HG02884 (cell line): ENCODE measurements at regions not wholly inside any gene's neighbourhood (a gene's known extent, or its start where the extent isn't known, plus 50 kb on each side); places are given as distances from the start of the nearest gene placed in this dataset.
"Not testable (repeated sequence)": the region's sequence is repeated elsewhere in the genome, so short reads cannot be mapped to it uniquely, and the experiment has no call there.

Experiments
- ATAC-seq: cut with Tn5 transposase; IDR thresholded peaks from one replicate; pipeline ENCODE4 v1.9.1; 2021; ENCODE audit warnings: mild to moderate bottlenecking, moderate library complexity; ENCODE audit not compliant: unreplicated experiment

DNA sequence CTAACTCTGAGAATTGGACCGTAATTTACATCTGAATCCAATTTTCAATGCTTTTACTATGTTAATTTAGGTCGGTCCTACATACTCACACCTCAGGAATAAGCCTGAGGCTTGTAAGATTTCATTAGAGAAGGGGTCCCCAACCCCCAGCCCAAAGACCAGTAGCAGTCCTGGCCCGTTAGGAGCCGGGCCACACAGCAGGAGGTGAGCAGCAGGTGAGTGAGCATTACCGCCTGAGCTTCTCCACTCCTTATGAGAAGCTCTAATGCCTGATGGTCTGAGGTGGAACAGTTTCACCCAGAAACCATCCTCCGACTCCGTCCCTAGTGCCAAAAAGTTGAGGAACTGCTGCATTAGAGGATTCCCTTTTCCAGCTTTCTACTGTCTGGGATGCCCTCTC is 757.3 kb downstream of the SI start:
- no peak for ATAC-seq

DNA sequence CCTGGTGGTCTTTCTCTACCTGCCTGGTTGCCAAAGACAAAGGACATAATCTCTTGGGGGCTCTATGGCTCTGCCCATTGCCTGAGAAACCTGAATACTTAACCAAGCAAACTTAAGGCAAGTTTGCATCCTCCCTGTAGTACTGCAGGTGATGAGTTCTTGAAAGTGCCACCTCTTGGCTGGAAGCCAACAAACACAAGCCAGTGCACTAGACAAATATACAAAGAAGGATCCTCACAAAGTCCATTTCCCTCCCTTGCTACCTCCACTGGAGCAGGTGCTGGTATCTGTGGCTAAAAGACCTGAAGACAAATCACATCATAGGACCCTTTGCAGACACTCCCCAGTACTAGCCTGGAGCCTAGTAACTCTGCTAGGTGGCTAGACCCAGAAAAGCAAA is 772.3 kb downstream of the SI start:
- ATAC-seq = no peak

DNA sequence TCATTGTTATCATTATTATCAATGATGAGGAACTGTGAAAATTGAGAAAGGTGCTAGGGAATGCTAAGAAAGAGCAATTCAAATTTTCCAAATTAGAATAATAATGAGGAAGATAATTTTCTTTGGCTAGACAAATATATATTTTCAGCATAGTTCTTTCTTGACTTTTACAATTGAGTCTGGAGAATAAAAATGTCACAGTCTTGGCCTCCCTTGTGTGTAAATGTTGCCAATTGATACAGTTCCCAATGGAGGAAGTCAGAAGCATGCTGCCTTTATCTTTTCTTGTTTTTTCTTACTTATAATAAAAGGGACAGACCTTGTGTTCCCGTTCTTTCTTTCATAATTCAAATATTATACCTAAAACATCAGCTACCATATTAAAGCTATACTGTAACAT is 774.4 kb downstream of the SI start:
- ATAC-seq = no peak

DNA sequence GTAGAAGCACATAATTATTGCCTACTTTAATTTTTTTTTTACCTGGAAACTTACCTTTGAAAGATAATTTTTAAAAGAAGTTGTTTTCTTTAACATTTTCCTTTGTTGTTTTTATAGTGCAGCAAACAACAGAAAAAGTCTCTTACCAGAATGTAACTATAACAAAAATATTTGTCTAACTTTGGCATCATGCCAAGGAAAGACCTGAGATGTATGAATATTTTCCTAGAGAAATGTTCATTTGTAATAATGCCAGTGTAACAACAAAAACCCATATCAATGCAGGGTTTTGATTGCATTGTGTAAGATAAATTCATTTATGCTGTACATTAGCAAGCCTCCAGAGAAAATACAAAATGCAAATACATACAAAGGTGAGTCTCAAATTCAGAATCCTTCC is 775.7 kb downstream of the SI start:
- ATAC-seq = no peak

DNA sequence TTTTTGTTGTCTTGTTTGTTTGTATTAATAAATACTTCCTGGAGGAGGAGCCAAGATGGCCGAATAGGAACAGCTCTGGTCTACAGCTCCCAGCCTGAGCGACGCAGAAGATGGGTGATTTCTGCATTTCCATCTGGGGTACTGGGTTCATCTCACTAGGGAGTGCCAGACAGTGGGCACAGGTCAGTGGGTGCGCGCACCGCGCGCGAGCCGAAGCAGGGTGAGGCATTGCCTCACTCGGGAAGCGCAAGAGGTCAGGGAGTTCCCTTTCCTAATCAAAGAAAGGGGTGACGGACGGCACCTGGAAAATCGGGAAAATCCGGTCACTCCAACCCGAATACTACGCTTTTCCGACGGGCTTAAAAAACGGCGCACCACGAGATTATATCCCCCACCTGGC is 786.8 kb downstream of the SI start:
- not testable (repeated sequence) for ATAC-seq

DNA sequence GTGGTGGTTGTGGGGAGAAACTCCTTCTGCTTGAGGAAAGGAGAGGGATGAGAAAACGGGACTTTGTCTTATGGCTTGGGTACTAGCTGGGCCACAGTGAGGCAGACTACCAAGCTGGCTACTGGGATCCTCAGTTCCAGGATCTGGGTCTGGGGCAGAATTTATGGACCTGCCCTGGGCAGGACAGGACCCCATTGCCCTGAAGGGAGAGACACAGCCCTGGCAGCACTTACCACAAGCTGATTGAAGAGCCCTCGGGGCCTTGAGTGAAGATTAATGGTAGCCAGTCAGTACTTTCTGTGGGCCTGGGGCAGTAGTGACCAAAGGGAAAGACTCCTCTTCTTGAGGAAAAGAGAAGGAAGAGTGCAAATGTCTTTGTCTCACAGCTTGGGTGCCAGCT is 799.7 kb downstream of the SI start:
- no peak for ATAC-seq

DNA sequence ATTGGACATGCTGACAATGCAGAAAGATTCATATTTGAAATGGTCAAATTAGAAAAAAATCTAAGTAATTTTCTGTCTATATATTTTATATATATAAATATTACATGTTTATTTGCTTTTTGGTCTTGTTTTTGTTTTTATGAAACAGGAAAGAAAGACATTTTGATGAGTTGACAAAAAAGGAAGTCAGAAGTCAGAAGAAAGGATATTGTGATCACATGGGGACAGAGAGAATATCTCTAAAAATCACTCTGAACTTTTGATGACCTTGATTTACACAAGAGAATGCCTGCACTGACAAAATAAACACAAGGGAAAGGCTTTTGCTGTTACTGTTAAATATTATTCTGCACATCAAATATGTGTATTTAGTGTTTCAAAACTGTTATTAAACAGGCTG is 811.2 kb downstream of the SI start:
- ATAC-seq = no peak

DNA sequence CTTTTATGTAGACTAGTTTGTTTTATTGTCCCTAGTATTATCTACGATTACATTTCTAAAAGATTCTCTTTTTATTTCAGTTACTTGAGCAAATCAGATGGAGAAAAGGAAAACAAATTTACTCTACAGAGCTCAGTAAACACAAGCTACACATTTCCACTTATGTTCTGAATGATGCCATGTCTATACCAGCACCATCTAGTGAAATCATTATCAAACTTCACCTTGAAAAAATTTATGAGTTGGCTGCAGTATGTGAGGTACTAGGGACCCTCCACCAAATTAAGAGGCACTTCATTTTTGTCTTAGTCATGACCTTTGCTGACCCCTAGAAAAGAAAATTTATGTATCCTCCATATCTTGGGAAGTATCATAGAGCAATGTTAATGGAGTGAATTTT is 827.4 kb downstream of the SI start:
- ATAC-seq = no peak

DNA sequence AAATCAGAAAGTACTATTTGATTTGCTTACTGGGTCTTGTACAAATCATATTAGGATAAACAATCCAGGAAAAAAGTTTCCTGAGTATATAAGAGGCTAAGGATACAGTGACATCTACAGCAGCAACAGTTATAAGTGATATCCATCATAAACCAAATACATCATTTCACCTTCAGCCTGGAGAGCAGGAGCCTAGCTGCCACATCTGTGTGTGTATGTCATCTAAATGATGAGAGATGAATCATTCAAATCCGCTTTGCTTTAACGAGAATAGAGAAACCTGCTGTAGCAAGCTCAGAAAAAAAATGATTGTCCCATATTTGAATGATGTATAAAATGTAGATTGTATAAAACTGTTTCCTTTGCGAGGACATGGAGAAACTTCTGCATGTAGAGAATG is 841.4 kb downstream of the SI start:
- ATAC-seq = no peak

DNA sequence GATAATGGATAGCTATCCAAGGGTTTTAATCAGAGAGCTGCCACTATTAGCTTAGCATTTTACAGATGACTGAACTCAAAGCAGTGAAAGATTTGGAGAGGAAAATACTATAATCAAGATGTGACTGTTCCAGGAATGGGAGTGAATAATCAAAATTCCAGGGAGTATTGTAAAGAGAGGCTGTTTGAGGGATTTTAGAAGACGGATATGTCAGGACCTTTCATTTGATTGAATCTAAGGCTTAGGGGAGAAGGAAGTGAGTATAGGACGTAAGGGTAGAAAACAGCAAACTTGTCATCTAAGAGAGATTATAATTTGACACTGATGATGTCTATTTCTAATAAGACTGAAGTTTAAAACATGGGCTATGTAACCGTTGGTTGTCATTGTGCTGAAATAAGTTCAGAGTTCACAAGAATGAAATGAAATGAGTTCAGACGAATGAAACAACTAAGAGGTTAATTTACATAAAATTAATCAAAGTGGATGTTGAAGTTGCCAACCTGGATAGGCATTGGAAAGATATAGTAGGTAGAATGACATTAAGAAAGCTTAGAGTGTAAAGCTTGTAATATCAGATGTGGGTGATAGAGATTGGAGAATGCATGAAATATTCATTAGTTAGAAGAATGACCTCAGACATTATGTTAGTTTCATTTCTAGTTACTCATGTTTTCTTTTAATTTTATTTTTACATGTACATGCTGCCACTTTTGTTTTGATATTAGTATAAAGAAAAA is 842.8 kb downstream of the SI start:
- ATAC-seq = no peak

DNA sequence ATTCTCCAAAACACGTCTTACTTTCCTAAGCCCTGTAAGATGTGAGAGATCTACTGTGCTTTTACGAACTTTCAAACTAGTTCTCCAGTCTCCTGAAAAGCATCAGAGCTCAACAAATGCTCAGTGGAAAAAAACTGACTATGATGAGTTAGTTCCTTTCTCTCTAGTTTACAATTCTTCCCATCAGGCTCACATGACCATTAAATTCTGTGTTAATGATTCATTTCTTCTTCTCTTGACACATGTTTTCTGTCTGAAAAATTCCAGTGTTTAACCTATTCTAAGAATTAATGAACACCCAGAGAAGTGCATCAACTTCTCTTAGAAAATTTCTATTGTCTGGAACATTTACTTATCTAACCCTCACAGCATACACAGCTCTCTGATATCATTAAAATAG is 844.3 kb downstream of the SI start:
- no peak for ATAC-seq

DNA sequence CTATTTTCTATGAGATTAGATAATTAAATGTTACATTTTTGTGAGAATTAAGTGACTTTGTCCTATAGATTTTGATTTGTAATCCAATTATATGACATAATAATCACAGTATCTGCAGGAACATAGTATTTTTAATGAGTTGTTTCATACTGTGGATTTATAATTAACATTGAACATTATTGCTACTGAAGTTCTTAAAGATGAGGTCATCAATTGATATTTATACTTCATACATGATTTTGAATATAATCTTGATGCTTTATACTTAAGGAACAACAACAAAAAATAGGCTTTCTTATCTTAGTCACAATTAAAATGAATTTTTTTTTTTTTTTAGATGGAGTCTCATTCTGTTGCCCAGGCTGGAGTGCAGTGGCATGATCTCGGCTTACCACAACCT is 846.6 kb downstream of the SI start:
- no peak for ATAC-seq

DNA sequence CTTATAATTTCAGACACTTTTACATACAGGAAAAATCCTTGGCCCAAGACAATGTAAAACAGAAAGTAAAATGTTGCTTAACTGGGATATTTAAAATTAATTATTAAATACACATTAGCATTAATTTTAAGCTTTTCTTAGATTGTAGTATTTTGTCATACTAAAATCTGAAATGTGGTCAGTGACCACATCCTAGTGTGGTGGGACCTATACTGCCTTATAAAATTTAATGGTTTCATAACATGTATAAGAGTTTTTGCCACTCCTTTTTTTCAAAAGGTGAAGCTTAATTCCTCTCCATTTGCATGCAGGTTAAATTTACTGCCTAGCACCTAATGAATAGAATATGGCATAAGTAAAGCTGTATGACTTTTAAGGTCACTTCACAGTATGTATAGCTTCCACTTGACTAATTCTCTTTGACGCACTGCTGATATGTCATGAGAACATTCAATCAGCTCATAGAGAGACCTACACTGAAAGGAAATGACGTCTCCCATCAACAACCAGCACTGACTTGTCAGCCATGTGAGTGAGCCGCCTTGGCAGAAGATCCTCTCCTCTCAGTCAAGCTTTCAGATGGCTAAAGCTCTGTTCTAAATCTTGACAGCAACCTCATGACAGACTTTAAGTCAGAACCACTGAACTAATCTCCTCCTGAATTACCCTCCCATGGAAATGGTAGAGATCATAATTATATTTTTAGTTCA is 847.8 kb downstream of the SI start:
- ATAC-seq = no peak

DNA sequence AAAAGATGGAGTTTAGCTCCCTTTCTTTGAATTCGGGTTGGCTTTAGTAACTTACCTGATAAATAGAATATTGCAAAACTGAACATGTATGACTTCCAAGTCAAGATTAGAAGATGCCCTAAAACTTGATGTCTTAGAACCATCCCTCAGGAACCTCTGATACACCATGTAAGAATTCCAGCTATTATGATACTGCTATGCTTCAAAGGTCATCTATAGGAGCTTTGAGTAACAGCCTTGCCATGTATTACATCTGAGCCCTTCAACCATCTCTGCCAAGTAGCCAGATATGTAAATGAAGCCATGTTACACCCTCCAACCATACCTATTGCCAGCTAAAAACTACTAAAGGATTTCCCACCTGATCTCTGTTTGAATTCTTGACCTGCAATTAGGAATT is 854.2 kb downstream of the SI start:
- no peak for ATAC-seq

DNA sequence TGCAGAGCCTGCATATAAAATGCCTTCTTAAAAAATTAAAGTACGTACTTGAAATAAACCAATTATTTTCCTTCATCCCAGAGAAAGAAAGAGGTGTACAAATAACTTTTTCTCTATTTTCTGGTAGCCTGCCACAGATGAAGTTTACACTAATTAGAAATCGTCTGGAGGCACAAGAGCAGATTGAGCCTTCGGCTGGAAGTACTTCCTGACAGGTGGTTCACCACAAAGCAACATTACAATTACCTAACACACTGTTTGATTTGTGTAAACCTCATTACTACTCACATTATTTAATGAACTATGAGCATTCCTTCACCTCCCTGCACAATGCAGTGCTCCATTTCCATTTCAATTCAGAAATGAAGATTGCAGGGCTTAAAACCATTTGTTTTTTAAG is 856.1 kb downstream of the SI start:
- ATAC-seq = no peak

DNA sequence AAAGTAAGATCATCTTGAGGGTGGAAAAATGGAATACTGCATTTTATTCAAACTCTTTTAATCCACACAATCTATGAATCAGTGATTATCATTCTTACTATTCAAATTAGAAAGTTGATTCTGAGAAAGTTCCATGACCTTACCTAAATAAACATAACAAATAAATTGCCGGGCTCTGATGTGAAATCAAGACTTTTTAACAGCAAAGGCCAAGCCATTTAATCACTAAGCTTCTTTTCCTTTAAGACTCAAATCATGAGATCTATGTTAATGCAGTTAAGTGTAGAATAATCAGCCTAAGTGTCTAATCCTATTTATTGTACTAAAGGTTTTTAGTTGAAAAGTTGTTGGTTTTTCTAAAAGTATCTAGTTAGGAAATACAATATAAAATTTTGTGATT is 857.0 kb downstream of the SI start:
- no peak for ATAC-seq

DNA sequence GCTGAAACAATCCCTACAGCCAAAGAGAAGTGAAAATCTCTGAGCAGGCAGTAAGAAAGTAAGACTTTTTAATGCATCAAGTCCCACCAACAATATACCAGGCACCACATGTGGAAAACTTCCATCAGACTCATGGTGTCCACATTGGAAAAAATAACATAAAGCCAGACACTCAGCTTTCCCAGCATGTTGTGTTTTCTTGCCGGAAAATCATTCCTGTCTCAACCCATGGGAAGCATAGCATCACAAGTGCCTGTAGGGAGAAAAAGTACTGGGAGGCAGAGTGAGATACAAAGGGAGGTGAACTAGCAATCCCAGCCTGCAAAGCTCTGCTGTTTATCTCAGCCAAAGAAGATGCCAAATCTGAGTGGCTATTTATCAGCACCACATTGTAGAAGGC is 868.9 kb downstream of the SI start:
- ATAC-seq = no peak

DNA sequence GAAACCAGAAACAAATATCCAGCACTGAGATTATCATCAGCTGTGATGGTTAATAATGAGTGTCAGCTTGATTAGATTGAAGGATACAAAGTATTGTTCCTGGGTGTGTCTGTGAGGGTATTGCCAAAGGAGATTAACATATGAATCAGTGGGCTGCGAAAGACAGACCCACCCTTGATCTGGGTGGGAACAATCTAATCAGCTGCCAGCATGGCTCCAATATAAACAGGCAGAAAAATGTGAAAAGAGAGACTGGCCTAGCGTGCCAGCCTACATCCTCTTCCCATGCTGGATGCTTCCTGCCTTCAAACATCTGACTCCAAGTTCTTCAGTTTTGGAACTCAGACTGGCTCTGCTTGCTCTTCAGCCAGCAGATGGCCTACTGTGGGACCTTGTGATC is 869.5 kb downstream of the SI start:
- no peak for ATAC-seq

DNA sequence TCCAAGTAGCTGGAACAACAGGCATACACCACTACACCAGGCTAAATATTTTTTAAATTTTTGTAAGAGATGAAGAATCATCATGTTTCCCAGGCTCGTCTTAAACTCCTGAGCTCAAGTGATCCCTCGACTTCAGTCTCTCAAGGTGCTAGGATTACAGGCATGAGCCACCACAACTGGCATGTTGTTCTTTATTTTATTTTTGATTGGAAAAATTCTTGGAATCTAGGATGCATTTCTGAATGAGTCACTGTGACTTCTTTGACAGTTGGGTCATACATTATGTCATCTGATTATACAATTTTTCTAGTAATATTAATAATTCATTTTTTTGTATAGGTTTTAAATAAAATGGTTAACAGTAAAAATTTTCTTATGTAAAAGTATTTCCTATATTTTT is 870.2 kb downstream of the SI start:
- ATAC-seq = no peak

DNA sequence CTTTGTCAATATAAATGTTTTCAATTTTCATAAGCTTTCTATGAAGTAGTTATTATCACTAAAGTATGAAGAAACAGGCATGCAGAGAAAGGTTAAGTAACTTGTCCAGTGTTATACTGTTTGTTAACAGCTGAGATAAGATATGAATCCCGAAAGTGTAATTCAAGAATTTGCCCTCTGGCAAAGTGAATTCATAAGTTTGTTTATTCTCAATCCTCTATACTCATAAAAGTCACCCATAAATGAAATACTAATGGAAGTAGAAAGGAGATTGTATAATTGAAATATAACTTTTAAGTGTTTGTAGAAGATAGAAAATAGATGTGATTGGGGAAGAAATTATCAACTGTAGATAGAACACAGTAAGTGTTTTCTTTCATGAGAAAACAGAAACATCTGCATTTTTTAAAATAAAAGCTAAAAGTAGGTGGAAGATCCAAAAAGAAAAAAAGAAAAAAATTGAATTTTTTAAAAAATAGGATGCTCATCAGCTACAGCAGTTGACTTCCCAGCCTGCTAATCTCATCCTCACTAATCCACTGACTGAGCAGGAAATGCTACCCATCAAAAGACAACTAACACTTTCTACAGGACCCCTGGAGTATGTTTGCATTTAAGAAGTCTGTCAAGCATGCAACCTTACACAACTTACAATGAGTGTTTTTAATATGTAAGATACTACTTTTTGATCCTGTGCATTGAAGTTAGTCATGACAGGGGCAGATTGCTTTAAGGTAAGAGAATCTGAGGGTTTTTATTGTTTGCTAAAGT is 878.1 kb downstream of the SI start:
- ATAC-seq = no peak

DNA sequence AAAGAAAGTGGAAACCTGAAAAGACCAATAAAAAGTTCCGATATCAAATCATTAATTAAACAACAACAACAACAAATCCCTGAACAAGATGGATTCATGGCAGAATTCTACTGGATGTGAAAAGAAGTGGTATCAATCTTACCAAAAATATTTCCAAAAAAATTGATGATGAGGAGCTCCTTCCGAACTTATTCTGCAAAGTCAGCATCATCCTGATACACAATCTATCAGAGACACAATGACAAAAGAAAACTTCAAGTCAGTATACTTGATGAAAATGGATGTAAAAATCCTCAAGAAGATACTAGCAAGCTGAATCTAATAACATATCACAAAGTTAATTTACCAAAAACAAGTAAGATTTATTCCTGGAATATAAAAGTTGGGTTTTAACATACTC is 881.8 kb downstream of the SI start:
- no peak for ATAC-seq

DNA sequence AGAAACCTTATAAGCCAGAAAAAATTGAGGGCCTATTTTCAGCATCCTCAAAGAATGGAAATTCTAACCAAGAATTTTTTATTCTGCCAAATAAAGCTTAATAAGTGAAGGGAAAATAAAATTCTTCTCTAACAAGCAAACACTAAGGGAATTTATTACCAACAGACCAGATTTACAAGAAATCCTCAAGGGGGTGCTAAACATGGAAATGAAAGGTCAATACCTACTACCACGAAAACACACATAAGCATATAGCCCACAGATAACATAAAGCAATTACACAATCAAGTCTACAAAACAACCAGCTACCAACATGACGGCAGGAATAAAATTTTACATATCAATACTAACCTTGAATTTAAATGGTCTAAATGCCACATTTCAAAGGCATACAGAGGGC is 883.5 kb downstream of the SI start:
- no peak for ATAC-seq
